ENCODE measurements at regions not wholly inside any gene's neighbourhood (a gene's known extent, or its start where the extent isn't known, plus 50 kb on each side); places are given as distances from the start of the nearest gene placed in this dataset.
"Not testable (repeated sequence)": the region's sequence is repeated elsewhere in the genome, so short reads cannot be mapped to it uniquely, and the experiment has no call there.

GRCh38 chr18:49692906-49693716 is 120.2 kb downstream of the ACAA2 start:
- no peak for DNase-seq

GRCh38 chr18:49691177-49691608 is 122.1 kb downstream of the ACAA2 start:
- DNase-seq: no peak

DNA sequence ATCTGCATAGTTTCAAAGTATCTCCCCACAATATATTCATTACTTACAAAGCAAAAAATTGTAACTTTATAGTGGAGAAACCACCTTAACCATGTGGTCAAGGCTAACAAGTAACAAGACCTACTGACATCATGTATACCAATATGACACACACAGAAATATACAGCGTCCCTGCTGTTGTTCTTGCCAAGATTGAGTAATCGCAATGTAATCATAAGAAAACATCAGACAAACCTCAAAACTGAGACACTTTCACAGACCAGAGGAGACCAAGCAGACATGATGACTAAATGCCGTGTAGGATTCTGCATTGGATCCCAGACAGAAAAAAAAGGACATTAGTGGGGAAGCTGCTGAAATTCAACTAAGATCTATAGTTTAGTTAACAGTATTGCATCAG is 123.0 kb downstream of the ACAA2 start:
- no peak for DNase-seq

DNA sequence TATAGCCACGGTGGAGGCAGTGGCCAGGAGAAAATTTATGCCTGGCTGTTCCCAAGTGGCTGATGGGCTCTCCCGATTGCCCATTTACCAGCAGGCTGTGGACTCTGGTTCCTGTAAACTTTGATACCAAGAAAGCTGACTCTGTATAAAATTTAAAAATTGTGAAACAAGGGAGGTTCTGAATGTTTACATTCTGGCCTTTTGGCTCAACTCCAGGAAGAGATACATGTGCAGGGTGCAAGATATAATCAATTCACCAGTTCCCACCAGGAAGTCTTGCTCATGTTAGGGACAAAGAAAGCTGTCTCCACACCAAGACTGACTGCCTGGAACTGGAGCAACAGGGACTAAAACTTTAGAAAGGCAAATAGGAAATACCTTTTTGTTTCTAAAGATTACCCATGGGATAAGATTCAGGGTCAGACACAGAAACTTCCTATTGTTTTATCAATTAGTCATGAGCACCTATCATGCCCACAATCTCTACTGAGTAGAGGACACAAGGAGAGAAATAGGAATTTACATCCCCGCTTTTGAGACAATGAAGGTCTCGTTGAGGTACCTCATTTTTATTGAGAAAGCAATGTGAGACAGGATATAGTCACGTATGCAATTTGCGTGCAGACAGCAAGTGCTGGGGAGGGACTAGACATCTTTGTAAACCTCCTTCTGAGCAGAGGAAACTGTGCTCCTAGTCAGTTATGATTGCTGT is 123.5 kb downstream of the LIPG start:
- no peak for DNase-seq

DNA sequence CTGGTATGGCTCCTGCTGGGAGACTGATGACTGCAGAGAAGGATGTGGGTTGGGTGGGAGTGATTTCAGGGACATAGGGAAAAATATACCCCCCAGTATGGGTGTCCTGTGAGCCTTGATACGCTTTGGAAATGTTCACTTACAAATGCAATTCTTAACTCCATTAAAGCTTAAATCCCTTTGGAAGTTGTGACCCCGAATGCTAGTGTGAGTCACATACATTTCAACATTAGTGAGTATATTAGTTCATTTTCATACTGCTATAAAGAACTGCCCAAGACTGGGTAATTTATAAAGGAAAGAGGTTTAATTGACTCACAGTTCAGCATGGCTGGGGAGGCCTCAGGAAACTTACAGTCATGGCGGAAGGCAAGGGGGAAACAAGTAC is 120.9 kb downstream of the LIPG start:
- DNase-seq: not testable (repeated sequence)

GRCh38 chr18:49682173-49682802 is 120.4 kb downstream of the LIPG start:
- DNase-seq: no peak

DNA sequence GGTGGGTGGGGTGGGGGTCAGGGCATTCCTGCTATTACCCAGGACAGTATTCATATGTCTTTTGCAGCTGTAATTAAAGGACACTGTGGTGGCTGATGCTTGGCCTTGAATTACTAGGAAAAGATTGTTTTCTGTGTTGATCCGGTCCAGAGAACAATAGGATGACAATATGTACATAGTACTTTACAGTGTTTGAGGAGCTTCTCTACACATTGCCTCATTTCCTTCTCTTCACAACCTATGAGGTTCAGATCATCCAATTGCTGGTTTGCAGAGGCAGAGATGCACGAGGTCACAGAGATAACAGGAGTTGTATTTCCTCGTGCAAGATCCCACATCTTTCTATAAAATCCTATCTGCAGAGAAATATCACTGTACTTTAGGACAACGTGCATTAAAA is 119.5 kb downstream of the LIPG start:
- DNase-seq: no peak

DNA sequence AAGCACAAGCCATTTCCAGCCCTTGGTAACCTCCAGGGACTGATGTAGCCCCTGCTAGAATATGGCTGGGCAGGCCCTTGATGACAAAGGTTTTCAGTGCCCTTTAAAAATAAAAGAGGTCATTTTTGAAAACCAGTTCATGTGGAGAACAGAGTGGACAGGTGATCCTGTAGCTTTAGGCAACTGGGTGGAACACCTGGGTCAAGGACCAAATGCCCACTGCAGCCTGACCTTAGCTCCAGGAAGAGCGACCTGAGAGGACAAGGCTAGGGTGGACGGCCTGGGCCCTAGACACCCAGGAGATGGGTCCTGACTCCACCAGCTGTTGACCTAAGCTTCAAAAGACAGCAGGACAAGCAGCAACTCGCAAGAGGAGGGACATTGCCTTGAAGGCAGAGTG is 116.6 kb downstream of the LIPG start:
- DNase-seq: no peak

- no peak for DNase-seq
Observed at GRCh38 chr18:49677762-49678413, 116.0 kb downstream of the LIPG start.

DNA sequence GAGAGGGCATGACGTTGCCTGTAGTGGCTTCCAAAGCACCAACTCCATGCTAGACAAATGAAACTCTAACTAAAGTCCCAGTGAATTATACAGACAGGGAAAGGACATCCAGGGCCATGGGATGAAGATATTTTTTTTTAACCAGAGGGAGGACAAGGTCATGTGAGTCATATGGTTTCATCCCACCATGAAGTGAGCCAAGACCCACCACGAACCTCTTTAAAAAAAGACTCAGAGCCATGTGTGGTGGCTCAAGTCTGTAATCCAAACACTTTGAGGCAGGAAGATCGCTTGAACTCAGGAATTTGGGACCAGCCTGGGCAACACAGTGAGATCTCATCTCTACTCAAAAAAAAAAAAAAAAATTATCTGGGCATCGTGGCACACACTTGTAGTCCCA is 115.2 kb downstream of the LIPG start:
- DNase-seq: no peak

GRCh38 chr18:49673281-49673680 is 111.4 kb downstream of the LIPG start:
- DNase-seq: no peak

GRCh38 chr18:49672853-49673252 is 111.0 kb downstream of the LIPG start:
- DNase-seq: no peak

DNA sequence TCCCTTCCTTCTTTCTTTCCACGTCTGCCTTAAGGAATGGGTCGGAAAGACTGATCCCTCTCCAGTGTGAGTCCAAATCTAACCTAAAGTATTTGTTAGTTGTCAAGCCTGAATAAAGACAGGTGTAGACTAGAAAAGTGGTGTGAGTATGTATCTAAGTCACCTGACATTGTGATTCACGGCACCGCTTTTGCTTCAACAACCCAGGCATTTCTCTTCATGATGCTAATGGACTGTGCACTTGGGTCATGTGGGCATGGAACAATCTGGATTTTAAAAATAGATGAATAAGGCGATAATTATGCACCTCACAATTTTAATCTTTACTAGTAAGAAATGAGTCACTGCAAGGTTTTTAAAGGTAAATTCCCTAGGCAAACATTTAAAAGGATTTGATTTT is 107.5 kb downstream of the LIPG start:
- DNase-seq: no peak

DNA sequence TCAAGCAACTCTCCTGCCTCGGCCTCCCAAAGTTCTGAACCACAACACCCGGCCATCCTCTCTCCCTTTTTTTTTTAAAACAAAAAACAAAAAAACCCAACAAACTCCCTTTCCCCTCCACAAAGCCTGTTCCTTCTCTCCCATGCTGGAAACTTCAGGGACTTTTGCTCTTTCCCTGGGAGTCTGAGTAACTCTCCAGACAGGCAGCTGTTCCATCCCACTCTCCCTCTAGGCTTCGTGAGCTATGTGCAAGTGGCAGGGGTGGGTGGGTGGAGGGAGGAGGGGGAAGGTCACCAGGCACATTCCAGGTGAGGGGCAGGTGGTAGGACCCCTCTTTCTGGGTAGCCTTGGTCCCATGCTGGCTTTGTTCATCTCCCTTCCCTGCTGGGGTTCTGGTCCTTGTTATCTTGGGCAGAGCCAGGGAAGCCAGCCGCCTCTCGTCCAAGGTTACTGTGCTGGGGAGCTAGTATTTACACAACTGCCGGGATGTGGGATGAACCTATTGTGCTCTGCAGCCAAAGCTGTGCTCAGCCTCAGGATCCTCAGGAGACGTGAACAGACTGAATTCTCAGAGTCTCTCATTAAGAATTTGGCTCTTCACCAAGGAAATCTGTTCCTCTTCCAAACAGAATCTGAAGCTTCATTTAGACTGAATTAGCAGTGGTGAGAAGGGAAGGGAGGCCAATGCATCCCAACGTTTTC is 106.9 kb downstream of the LIPG start:
- no peak for DNase-seq

GRCh38 chr18:49667462-49667861 is 105.6 kb downstream of the LIPG start:
- DNase-seq: no peak

GRCh38 chr18:49666045-49666775 is 104.4 kb downstream of the LIPG start:
- no peak for DNase-seq

DNA sequence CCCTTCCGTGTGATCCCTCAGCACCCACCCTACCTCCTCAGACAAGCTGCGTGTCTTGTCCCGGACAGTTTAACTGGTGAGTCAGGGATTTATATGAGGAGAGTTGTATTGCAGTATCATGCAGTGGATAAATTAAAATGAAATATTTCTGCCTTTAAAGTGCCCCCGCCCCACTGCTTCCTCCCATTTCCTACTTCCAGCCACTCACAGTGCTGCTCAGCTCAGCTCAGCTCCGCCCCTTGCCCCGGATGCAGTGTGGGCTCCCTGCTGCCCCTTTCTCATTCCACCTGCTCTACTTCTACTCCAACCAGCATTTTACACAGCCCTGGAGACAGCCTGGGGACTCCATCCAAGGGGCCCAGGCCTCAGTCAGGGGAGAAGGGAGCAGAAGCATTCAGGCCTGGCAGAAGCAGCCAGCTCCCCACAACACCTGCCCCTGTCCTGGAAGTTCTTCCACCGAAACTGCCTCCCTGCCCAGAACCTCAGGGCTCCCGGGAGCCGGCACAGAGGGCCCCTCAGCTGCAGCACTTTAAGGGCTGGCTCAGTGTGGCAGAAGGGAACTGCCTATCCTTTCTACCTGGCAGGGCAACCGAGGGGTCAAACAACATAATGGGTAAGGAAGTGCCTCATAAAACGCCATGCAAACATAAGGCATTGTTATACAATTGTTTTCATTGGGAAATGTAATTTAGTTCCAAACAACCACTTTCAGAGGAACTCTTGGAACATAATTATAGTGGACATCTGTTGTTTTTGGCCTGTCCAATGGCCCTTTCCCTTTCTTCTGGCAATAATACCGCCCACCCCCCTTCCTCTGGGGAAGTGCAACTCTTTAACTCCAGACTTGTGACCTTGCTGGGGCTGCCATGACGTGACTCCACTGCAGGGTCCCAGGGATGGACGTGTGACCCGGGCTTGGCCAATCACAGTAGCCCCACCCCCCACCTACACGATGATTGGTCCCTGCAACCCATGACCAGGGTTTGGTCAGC is 102.3 kb downstream of the LIPG start:
- no peak for DNase-seq

DNA sequence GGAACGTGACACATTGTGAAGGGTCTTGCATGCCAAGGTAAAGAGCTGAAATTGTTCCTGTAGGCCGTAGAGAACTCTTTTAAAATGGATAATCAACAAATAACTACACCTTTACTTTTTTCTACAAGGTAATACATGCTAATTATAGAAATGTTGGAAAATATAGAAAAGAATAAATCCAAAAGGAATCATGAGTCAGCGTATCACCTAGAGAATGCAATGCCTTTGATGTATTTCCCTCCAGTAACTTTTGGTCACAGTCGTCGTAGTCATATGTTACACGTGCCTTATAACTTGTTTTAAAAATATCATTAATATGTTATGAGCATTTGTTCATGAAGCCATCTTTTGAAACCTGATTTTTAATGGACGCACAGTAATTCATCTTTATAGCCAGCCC is 100.6 kb downstream of the LIPG start:
- DNase-seq: no peak

- no peak for DNase-seq
Observed at GRCh38 chr18:49658823-49659404, 97.1 kb downstream of the LIPG start.

- DNase-seq: no peak
Observed at GRCh38 chr18:49656073-49656692, 94.3 kb downstream of the LIPG start.
